AG04449 (cell line): ENCODE measurements at regions not wholly inside any gene's neighbourhood (a gene's known extent, or its start where the extent isn't known, plus 50 kb on each side); places are given as distances from the start of the nearest gene placed in this dataset.

Source experiments
- CTCF ChIA-PET: fragments of 350-600 bp; formaldehyde crosslinking; extraction: SDS; loops from one replicate; lab custom pipeline; 2021; ENCODE audit warnings: antibody characterized with exemption; lab: Yijun Ruan, JAX
- POLR2A ChIA-PET: fragments of 400-600, 350-600 bp; formaldehyde crosslinking; extraction: SDS; loops from one replicate; lab custom pipeline; 2020; ENCODE audit warnings: antibody characterized with exemption, inconsistent platforms; lab: Yijun Ruan, JAX
- DNase-seq: peaks from one replicate; pipeline ENCODE4 v3.0.0-alpha.2; 2010; ENCODE audit warnings: low read depth, low spot score
- H3K4me3 ChIP-seq: 2 replicates; pipeline ENCODE4 v1.5.1; 2011; ENCODE audit warnings: low read depth, mild to moderate bottlenecking, control low read depth, low read length
- TF ChIP-seq, protein P1 (sequence below): IDR thresholded peaks from one replicate; pipeline ENCODE4 v1.5.1; 2011; ENCODE audit warnings: mild to moderate bottlenecking, moderate library complexity, low read length, control low read depth, inconsistent platforms; ENCODE audit not compliant: insufficient read depth; ENCODE audit errors: missing control alignments

DNA sequence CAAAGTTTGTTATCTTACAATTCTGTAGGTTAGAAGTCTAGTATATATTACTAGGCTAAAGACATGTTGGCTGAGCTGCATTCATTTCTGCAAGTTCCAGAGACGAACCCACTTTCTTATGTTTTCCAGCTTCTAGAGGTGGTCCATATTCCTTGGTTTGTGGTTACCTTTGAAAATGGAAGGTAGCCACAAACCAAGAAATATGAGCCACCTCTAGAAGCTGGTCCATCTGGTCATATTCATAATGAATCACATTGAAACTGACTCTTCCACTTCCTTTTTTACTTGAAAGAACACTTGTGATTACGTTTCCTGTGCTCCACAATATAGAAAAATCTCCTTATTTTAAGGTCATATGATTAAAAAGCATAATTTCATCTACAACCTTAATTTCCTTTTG lies 943.0 kb upstream of the PCDH9 start:
- no peak for DNase-seq
- ChIA-PET POLR2A (no interaction called here), CTCF (no interaction called here)
- no peak overlapping the region for H3K4me3 ChIP-seq
- TF ChIP-seq, protein P1, sequence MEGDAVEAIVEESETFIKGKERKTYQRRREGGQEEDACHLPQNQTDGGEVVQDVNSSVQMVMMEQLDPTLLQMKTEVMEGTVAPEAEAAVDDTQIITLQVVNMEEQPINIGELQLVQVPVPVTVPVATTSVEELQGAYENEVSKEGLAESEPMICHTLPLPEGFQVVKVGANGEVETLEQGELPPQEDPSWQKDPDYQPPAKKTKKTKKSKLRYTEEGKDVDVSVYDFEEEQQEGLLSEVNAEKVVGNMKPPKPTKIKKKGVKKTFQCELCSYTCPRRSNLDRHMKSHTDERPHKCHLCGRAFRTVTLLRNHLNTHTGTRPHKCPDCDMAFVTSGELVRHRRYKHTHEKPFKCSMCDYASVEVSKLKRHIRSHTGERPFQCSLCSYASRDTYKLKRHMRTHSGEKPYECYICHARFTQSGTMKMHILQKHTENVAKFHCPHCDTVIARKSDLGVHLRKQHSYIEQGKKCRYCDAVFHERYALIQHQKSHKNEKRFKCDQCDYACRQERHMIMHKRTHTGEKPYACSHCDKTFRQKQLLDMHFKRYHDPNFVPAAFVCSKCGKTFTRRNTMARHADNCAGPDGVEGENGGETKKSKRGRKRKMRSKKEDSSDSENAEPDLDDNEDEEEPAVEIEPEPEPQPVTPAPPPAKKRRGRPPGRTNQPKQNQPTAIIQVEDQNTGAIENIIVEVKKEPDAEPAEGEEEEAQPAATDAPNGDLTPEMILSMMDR = no peak

DNA sequence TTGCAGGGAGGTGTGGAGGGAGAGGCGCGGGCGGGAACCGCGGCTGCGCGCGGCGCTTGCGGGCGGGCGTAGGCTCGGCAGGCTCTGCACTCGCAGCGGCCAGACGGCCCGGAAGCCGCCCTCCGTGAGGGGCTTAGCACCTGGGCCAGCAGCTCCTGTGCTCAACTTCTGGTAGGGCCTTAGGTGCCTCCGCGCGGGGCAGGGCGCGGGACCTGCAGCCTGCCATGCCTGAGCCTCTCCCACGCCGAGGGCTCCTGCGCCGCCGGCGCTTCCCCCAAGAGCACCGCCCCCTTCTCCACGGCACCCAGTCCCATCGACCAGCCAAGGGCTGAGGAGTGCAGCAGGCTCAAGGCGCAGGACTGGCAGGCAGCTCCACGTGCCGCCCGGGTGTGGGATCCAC lies 940.8 kb upstream of the PCDH9 start:
- no peak overlapping the region for H3K4me3 ChIP-seq
- no peak for DNase-seq
- POLR2A ChIA-PET = no interaction called here
- TF ChIP-seq, protein P1 = no peak
- CTCF ChIA-PET = no interaction called here

DNA sequence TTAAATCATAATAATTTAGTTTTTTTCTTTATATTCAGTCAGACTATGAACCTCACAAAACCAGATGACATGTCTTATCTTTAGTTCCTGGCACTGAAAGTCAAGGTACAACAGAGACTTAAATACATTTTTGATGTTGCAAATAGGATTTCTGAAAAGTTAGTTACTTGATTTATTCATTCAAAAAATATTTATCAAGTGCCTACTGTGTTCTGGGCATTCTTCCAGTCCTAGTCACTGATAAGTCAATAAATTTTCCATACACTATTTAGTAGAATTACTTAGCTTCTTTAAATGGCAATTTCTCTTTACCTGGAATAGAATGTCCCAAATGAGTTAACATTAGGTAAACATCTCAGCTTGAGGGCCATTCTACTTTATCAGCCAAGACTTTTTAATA lies 938.3 kb upstream of the PCDH9 start:
- CTCF ChIA-PET = no interaction called here
- POLR2A ChIA-PET = no interaction called here

DNA sequence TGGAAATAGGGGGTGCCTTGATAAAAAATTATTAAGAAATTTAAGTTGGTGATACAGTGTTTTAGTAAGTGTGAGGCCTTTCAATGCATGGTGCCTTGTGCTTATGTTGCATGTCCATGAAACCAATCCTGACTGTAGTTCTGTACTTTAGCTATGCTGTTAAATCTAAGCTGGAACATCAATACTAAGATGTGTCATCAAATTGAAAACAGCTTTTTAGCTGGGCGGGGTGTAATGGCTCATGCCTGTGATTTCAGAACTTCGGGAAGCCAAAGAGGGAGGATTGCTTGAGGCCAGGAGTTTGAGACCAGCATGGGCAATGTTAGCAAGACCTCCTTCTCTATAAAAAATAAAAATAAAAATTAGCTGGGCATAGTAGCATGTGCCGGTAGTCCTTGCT lies 930.3 kb upstream of the PCDH9 start:
- no peak for DNase-seq
- no peak overlapping the region for H3K4me3 ChIP-seq
- ChIA-PET CTCF (no interaction called here), POLR2A (no interaction called here)
- TF ChIP-seq, protein P1 = no peak

More for the DNA sequence above, 938.3 kb upstream of the PCDH9 start:
- TF ChIP-seq, protein P1 = no peak
- H3K4me3 ChIP-seq = no peak overlapping the region
- DNase-seq = no peak

DNA sequence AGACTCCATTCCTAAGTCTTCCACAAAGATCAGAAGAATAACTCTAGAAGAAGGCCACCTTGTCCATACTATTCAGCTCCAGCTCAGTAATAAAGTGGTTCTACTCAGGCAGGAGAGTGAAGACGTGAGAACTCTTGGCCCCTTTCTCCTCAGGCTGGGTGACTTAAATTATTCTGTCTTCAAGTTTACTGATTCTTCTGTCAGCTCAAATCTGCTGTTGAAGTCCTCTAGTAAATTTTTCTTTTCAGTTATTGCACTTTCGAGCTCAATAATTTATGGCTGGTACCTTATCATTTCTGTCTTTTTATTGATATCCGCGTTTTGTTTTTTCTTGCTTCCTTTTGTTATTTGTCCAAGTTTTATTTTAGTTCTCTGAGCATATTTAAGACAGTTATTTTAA lies 922.3 kb upstream of the PCDH9 start:
- H3K4me3 ChIP-seq = no peak overlapping the region
- ChIA-PET CTCF (no interaction called here), POLR2A (no interaction called here)
- TF ChIP-seq, protein P1 = no peak
- DNase-seq = no peak

DNA sequence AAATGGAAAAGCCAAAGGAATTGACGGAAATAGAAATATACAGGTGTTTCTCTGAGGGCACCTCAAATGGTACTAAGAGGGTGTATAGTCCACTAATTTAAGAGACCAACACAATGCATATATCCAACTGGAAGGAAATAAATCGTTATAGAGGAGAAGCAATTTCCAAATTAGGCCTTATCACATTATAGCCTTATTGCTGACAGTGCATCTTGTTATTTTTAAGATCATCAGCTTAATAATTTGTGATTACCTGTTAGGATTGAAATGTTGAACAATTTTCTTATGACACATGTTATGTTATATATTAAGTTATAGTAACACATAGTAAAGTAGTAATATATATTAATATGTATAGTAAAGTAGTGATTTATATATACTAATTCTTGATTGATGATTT lies 915.7 kb upstream of the PCDH9 start:
- TF ChIP-seq, protein P1 = no peak
- no peak for DNase-seq
- POLR2A ChIA-PET = no interaction called here
- CTCF ChIA-PET = no interaction called here
- no peak overlapping the region for H3K4me3 ChIP-seq
